GM23338 (cell line): ENCODE measurements at regions not wholly inside any gene's neighbourhood (a gene's known extent, or its start where the extent isn't known, plus 50 kb on each side); places are given as distances from the start of the nearest gene placed in this dataset.

Experiments
- ETS1 ChIP-seq: IDR thresholded peaks from 2 replicates; pipeline ENCODE4 v1.6.1; 2016; ENCODE audit warnings: antibody characterized with exemption
- JUNB ChIP-seq: IDR thresholded peaks from one replicate; pipeline ENCODE4 v1.6.1; 2016; ENCODE audit warnings: antibody characterized with exemption; ENCODE audit not compliant: unreplicated experiment
- POLR2AphosphoS5 ChIP-seq: IDR thresholded peaks from 2 replicates; pipeline ENCODE4 v1.6.1; 2016; ENCODE audit warnings: antibody characterized with exemption, low read depth
- REST ChIP-seq: IDR thresholded peaks from one replicate; pipeline ENCODE4 v1.6.1; 2018; ENCODE audit warnings: antibody characterized with exemption; ENCODE audit not compliant: unreplicated experiment
- ZNF331 ChIP-seq: fragments of 250-450 bp; sonication (Bioruptor Pico); IDR thresholded peaks from 2 replicates; pipeline ENCODE4 v1.5.0; 2020; ENCODE audit warnings: low read depth, mild to moderate bottlenecking, moderate library complexity
- TF ChIP-seq, protein P1 (sequence below): fragments of 250-450 bp; sonication (Bioruptor Pico); IDR thresholded peaks from 2 replicates; pipeline ENCODE4 v1.5.0; 2020; ENCODE audit warnings: mild to moderate bottlenecking, moderate library complexity

GRCh38 chr9:30239878-30240277, 2144.6 kb upstream of the ACO1 start (continued):
- TF ChIP-seq, protein P1, sequence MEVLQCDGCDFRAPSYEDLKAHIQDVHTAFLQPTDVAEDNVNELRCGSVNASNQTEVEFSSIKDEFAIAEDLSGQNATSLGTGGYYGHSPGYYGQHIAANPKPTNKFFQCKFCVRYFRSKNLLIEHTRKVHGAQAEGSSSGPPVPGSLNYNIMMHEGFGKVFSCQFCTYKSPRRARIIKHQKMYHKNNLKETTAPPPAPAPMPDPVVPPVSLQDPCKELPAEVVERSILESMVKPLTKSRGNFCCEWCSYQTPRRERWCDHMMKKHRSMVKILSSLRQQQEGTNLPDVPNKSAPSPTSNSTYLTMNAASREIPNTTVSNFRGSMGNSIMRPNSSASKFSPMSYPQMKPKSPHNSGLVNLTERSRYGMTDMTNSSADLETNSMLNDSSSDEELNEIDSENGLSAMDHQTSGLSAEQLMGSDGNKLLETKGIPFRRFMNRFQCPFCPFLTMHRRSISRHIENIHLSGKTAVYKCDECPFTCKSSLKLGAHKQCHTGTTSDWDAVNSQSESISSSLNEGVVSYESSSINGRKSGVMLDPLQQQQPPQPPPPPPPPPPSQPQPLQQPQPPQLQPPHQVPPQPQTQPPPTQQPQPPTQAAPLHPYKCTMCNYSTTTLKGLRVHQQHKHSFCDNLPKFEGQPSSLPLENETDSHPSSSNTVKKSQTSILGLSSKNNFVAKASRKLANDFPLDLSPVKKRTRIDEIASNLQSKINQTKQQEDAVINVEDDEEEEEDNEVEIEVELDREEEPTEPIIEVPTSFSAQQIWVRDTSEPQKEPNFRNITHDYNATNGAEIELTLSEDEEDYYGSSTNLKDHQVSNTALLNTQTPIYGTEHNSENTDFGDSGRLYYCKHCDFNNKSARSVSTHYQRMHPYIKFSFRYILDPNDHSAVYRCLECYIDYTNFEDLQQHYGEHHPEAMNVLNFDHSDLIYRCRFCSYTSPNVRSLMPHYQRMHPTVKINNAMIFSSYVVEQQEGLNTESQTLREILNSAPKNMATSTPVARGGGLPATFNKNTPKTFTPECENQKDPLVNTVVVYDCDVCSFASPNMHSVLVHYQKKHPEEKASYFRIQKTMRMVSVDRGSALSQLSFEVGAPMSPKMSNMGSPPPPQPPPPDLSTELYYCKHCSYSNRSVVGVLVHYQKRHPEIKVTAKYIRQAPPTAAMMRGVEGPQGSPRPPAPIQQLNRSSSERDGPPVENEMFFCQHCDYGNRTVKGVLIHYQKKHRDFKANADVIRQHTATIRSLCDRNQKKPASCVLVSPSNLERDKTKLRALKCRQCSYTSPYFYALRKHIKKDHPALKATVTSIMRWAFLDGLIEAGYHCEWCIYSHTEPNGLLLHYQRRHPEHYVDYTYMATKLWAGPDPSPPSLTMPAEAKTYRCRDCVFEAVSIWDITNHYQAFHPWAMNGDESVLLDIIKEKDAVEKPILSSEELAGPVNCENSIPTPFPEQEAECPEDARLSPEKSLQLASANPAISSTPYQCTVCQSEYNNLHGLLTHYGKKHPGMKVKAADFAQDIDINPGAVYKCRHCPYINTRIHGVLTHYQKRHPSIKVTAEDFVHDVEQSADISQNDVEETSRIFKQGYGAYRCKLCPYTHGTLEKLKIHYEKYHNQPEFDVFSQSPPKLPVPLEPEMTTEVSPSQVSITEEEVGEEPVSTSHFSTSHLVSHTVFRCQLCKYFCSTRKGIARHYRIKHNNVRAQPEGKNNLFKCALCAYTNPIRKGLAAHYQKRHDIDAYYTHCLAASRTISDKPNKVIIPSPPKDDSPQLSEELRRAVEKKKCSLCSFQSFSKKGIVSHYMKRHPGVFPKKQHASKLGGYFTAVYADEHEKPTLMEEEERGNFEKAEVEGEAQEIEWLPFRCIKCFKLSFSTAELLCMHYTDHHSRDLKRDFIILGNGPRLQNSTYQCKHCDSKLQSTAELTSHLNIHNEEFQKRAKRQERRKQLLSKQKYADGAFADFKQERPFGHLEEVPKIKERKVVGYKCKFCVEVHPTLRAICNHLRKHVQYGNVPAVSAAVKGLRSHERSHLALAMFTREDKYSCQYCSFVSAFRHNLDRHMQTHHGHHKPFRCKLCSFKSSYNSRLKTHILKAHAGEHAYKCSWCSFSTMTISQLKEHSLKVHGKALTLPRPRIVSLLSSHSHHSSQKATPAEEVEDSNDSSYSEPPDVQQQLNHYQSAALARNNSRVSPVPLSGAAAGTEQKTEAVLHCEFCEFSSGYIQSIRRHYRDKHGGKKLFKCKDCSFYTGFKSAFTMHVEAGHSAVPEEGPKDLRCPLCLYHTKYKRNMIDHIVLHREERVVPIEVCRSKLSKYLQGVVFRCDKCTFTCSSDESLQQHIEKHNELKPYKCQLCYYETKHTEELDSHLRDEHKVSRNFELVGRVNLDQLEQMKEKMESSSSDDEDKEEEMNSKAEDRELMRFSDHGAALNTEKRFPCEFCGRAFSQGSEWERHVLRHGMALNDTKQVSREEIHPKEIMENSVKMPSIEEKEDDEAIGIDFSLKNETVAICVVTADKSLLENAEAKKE, result no peak
- no peak for TF ChIP-seq JUNB
- TF ChIP-seq POLR2AphosphoS5, result no peak
- TF ChIP-seq REST, result no peak
- no peak for TF ChIP-seq ZNF331
- no peak for TF ChIP-seq ETS1
